Cardiac septum (tissue), 1 donor: ENCODE measurements at regions not wholly inside any gene's neighbourhood (a gene's known extent, or its start where the extent isn't known, plus 50 kb on each side); places are given as distances from the start of the nearest gene placed in this dataset.

Experiments used
- DNase-seq: peaks from one replicate; pipeline ENCODE4 v3.0.0-alpha.2; 2020; ENCODE audit warnings: low spot score
- intact Hi-C: fragments of 100-400 bp; cut with DNase I; formaldehyde crosslinking; loops from one replicate; pipeline ENCODE4 v1.14.0; 2022
- donor health status: DM: no; HTN: no; CAD: no.

DNA sequence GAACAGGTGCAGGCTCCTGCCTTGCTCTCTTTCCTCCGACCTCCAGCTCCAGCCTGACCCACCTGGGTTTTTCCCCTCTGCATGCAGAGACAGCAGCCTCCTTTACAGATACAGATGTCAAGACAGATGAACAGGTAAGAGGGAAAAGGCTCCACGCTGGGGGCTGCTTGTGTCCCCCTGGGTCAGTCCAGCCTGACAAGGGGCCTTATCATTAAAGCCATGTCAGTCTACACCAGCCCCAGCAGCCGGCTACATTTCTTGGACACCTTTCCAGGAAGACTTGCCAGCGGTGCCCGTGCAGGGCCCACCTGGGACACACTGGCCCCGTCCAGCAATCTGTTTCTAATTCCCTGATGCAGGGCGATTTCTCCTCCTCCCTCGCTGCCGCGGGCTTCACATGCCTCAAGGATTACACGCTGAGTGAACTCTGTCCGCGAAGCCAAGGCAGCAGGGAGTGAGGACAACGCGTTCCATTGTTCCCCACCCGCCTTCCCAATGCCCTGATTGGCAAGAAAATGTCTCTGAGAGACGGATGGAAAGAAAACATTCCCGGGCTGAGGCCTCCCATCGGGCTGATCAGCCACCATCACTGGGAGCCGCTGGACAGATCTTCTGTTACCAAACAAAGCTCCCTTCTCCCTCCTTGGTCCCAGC is 184.7 kb downstream of the C16orf95 start:
- peak; percentile 66 for DNase-seq
- intact Hi-C loops = no loop called here

DNA sequence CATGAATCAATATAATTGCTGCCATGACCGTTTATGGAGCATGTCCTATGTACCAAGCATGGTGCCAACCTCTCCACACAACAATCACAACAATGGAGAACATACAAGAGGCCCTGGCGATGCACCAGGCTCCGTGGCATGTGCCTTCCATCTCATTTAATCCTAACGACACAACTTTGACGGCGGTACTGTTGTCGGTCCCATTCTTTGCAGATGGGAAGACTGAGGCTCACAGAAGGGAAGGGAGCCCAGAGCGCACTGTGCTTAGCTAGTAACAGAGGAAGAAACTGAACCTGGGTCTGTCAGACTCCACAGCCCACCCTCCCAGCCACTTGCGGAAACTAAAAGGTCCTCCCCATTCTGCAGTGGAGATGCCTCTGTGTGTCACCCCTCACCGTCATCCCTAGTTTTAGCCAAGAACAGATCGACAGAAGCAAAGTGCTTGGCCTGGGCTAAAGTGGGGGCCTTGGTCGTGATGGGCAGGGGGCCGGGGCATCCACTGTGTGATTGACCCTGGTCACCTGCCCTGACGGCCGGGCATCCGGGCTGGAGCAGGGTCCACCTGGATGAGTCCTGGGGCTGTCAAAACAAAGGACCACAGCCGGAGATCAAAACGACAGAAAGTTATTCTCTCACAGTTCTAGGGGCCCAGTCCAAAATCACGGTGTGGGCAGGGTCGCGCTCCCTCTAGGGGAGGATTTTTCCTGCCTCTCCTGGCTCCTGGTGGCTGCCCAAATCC is 183.9 kb downstream of the C16orf95 start:
- intact Hi-C loops = no loop called here
- DNase-seq = peak; percentile 29

DNA sequence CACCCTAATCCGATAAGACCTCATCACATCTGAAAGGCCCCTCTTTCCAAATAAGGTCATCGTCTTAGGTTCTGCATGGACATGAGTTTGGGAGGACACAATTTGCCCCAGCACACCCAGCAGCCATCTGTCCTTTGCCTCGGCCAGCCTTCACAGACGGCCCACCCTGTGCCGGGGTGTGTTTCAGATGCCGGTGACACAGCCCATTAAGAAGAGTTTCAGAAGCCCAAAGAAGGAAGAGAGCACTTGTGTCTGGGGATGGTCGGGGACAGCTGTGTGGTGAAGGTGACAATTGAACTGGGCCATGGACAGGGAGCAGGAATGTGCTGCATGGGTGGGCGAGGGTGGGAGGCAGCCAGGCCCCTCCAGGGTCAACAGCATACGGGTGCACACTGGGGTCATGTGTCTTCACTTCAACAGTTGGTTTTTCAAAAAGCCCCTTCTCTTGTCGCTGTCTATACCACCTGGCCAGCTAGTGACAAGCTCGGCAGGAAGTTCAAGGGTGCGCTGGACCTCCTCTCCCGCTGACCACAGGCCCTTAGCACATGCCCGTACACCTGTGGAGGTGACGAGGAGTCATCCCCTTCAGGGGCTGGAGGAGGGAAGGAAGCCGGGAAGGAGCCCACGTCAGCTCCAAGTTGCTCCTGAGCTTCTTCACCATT is 183.1 kb downstream of the C16orf95 start:
- intact Hi-C loops = no loop called here

DNA sequence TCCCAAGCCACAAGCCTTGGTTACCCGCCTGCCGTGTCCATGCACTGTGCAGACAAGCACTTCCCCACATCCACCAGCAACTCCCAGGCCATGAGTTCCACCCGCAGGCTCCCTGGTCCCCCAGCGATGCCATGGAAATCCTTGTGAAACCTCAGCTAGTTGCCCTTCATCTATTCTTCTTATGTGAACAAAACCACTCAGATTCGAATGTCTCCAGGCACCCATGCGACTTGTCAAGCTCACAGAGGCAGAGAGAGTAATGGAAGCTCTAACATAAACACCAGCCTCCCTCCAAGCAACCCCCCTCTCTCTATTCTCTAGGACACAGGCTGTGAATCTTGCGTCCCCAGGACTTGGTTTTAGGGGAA is 182.6 kb downstream of the C16orf95 start:
- peak; percentile 60 for DNase-seq
- intact Hi-C loops = no loop called here

More for the DNA sequence above, 183.1 kb downstream of the C16orf95 start:
- peak; percentile 10 for DNase-seq

DNA sequence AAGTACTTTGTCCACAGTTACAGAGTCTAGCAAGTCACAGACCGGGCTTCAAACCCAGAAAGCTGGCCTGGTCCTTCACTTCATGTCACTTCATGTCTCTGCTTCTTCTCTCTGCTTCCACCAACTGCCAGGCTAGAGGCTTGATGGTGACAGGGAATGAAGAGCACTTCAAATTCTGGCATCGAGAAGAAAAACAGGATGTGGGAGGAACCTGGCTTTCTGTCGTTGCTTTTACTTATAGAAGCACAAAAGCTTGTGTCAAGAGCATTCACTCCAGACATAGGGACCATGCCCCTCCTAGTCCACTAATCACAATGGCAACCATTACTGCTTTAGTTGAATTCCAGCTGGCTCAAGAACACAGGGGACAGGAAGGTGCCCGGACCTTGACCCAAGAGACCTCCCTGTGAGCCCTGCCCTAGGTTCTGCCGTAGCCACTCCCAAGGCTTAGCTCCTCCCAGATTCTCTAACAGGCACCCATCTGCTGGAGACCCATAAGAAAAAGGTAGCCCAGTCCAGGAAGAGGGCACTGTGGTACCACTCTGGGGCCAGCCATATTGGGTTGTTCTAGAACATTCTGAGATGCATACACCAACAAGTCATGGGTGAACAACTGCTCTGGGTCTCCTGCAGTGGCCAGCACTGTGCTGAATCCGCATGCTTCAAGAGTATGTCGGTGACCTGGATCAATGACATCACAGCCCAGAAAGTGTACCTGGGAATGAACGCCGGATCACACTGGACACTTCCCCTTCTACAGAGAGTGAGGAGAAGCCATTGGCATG is 181.8 kb downstream of the C16orf95 start:
- intact Hi-C loops = no loop called here
- peak; percentile 50 for DNase-seq

DNA sequence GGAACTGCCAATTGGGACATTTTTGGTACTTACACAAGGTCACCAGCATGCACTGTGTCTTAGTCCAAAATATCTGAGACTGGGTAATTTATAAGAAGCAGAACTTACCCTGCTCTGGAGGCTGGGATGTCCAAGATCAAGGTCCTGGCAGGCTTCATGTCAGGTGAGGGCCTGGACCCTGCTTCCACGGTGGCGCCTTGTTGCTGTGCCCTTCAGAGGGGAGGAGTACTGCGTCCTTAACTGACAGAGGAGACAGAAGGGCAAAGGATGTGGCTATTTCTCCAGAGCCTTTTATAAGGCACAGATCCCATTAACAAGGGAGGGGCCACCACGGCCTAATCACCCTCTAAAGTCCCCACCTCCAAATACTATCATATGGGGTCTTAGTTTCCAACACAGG is 178.9 kb downstream of the C16orf95 start:
- intact Hi-C loops = no loop called here

DNA sequence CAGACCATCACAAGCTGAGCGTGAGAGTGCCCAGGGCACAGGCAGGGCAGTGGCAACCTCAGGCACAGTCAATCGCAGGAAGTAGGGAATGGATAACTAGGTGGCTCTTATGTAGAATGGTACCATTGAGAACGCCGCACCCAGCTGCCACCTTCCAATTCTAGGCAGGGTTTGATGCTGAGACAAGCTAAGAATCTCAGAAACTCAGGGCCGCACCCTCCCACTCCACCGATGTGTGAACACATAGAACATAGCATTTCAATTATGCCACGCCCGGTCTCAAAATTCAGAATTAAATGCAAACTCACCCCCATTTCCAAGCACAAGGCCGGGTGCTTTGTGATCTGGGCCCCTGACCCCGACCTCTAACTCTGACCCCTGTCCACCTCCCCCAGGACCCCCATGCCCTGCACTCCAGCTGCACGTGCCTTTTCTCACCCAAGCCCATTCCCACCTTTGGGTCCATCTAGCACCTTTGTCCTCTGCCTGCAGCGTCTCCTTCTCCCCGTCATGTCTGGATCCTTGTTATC is 178.4 kb downstream of the C16orf95 start:
- intact Hi-C loops = no loop called here
- peak; percentile 36 for DNase-seq

More for the DNA sequence above, 178.9 kb downstream of the C16orf95 start:
- peak; percentile 12 for DNase-seq

DNA sequence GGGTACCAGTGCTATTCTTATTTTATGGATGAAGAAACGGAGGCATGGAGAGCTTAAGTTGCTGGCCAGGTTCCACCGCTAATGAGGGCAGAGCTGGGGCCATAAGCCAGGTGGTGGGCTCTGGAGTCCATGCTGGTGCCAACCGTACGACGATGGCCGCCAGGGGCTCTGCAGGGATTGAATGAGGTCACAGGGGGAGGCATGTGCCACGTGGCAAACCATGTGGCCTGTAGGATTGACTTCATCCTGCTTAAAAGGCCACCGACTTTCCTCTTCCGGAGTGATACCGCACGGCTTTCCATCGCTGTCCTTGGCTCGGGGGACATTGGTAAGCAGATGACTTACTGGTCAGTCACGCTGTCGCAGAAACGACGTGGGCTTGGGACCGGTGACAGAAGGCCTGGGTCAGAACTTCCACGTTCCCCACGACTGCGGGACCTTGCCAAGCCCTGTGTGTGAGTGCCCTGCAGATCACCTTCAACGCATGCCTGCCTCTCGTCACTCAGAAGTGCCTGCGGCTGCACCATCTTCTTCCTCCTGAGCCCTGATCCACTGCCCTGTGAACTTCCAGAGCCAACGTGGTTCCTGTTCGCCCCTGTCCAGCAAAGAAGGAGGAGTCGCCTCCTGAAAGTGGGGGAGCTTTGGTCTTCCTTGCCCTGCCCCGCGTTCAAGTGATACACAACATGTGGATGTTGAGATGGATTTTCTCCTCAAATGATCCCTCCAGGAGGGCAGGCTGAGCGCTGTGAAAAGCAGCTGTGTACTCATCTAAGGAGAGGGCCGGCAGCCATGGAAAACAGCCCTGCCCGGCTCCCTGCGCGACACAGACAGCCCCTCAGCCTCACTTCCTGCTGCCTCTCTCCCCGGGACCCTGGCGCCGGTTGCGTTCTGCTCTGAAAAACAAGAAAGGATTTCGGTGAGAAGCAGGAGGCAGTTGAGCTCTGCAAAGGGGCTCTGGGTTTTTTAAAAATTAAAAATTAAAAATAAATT is 176.7 kb downstream of the C16orf95 start:
- intact Hi-C loops = no loop called here
- peak; percentile 35 for DNase-seq

DNA sequence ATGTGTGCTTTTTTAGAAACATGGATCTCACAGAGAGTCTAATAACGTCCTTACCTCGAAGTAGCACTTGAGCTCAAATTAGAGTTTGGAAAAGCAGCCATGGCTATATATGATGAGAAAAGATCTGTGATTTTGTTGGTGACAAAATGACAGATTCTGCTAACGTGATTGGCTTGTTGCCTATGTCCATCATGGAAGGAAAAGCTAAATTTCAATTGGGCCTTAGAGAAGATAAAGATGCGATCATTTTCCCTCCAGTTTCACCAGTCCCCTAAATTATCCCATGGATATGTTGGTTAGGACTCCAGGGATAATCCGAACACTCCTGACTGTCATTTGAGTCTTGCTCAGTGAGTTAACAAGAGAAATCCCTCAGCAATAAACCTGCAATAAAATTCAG is 175.8 kb downstream of the C16orf95 start:
- DNase-seq = no peak
- intact Hi-C loops = no loop called here

DNA sequence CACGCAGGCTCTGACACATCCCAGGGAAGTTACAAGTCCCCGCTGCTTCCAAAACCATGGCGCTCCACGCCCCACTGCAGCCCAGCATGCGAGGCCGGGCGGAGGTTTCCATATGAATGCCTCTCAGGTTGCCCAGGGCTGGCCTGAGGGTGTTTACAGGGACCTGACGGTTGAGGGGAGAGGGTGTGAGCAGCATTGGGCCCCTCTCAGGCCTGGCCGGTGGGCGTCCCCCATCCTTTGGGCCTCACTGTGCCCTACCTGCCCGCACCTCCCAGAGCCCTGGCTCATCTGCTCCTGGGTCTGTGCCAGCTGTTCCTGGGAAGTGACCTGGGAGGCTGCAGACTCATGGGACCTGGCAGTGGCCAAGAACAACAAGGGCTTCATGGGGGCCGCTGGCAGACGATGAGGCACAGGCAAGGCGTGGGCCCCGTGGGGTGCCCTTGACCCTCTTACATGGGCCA is 173.5 kb downstream of the C16orf95 start:
- intact Hi-C loops = no loop called here

DNA sequence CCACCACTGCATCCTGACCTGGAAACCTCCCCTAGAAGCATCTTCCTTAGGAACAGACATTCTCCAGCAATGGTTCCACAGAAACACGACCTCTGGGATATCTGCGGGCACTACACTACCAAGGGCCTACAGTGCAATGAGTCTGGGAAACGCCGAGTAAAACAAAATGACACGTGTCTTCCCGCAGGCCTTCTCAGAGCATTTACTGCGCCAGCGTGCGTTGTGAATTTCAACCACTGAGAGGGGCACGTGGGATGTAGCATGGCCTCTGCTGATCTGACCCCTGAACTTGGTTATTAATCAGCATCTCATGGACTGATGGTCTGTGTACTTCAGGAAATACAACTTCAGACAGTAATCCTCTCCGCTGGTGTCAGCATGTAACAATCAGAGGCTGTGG is 173.0 kb downstream of the C16orf95 start:
- intact Hi-C loops = no loop called here
- no peak for DNase-seq

More for the DNA sequence above, 173.5 kb downstream of the C16orf95 start:
- no peak for DNase-seq

DNA sequence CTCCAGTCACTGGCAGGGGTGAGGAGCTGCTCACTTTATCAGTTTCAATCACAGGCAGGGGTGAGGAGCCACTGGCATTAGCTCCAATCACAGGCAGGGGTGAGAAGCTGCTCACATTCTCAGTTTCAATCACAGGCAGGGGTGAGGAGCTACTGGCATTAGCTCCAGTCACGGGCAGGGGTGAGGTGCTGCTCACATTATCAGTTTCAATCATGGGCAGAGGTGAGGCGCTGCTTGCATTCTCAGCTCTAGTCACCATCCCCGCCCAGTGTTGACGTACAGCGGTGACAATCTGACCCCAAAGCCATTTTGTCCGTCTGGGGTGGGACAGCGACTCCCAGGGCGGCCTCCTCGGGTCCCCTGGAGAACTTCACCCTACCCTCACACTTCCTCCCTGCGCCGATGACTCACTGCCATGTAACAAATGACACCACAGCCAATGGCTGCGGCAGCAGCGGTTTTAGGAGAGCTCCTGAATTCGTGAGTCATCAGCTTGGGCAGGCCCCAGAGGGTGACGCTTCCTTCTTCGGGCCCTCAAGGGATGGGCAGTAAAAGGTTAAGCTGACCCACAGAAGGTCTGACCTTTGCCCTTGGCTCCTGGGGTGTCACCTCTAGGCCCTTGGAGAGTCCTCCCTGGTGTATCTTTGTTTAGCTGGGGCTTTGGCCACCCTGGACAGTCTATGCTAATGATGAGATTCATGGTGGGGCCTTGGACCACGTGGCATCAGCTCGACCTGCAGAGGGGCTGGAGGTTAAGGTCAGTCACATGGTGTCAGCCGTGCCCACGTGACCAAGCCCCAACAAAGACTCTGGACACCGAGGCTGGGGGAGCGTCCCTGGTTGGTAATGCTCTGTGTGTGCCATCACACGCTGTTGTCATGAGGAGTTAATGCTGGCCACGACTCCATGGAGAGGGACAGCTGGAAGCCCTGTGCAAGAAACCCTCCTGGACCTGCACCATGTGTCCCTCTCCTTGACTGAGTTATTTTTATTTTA is 171.7 kb downstream of the C16orf95 start:
- intact Hi-C loops = no loop called here
- no peak for DNase-seq

DNA sequence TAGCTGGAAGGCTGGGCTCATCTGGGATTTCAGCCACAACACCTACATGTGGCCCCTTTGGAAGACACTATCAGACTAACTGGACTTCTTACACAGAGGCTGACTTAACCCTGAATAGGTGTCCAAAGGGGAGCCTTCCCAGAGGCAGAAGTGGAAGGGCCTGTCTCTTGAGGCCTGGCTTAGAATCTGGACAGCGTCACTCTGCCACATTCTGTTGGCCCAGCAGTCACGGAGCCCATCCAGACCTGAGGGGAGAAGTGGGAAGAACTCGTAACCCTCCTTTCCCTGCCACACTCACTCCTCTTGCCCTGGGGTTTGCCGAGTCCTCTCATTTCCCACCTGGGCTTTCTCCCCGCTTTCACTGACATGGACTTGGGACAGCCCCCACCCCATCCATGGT is 170.5 kb downstream of the C16orf95 start:
- intact Hi-C loops = no loop called here
- DNase-seq = no peak

DNA sequence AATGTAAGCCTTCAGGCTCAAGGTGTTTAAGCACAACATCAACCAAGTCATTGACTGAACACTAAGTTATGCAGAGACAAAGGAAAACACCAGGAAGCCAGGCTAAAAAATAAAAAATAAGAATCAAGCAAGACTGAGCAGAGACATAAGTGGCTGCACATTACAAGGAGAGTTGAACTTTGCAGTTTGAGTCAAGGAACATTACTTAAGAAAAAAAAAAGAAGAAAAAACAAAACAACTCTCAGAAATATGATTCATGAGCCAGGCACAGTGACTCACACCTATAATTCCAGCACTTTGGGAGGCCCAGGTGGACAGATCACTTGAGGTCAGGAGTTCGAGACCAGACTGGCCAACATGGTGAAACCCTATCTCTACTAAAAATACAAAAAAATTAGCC is 168.1 kb downstream of the C16orf95 start:
- intact Hi-C loops = no loop called here
- no peak for DNase-seq

DNA sequence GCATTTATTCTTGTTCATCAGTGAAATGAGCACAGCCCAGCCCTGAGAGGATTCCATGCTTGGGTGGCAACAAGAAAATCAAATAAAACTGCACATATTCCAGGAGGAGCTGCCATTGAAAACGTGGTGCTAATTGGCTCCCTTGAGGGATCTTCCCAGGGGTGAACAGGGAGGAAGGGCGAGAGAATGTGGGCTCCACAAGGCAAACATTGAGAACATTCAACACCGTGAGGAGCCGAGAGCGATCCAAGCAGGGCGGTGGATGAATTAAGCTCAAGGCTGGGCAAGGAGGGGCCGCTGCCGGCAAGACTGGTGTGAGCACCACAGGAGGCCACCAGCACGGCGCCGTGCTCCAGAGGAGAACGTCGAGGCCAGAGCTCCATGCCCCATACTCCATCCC is 166.9 kb downstream of the C16orf95 start:
- DNase-seq = no peak
- intact Hi-C loops = no loop called here

DNA sequence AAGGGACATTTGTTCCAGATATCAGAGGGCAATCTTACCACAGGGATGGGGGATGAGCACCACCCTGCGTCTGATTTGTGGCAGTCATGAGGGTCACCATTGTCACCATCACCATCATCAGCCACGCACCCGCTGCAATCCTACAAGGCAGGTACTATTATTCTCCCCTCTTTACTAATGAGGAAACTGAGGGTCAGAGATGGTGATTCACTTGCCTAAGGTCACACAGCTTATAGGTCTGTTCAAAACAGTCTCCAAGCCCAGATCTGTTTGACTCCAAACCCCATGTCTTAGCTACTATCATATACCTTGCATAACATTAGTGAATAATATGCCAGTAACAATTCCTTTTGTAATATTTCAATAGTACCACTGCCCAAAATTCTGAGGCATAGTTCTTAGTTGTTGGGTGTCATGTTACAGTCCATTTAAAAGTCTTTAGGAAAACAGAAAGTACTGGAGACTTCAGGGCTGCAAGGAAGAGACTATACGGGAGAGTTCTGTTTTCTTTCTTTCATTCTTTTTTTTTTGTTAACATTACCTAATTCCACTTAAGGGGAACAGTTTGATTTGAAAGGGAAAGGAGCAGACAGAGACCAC is 166.4 kb downstream of the C16orf95 start:
- intact Hi-C loops = no loop called here
- DNase-seq = no peak

DNA sequence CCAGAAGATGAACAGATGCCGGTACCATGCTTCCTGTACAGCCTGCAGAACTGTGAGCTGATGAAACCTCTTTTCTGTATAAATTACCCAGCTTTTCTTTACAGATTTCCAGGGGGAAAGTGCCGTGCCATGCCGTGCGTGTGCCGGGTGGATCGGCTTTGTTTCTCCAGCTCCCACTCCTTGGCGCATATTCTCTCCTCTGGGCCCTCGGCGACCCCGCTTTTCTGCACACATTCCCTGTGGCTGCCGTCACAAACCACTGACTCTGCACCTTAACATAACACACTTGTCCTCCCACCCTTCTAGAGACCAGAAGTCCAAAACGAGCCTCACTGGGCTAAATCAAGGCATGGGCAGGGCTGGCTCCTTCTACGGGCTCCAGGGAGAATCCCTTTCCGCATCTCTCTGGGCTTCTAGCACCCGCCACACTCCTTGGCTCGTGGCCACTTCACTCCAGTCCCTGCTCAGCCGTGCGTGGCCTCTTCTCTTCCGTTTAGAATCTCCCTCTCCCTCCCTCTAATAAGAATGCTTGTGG is 164.9 kb downstream of the C16orf95 start:
- intact Hi-C loops = no loop called here
- no peak for DNase-seq
